ENCODE measurements at regions not wholly inside any gene's neighbourhood (a gene's known extent, or its start where the extent isn't known, plus 50 kb on each side); places are given as distances from the start of the nearest gene placed in this dataset.
"Not testable (repeated sequence)": the region's sequence is repeated elsewhere in the genome, so short reads cannot be mapped to it uniquely, and the experiment has no call there.

- not testable (repeated sequence) for H3K27ac Mint-ChIP-seq, H3K36me3 Mint-ChIP-seq, H3K27me3 Mint-ChIP-seq, H3K9me3 Mint-ChIP-seq, ATAC-seq, H3K4me1 Mint-ChIP-seq, H3K4me3 Mint-ChIP-seq
These were observed 185.9 kb downstream of the TPBG start for GRCh38 chr6:82549480-82549879.

GRCh38 chr6:82551311-82551710 lies 187.7 kb downstream of the TPBG start:
- not testable (repeated sequence) for ATAC-seq, H3K4me3 Mint-ChIP-seq, H3K27me3 Mint-ChIP-seq, H3K36me3 Mint-ChIP-seq, H3K9me3 Mint-ChIP-seq, H3K4me1 Mint-ChIP-seq, H3K27ac Mint-ChIP-seq

- no peak for ATAC-seq
- no peaks in the 10 kb centered on the region for H3K36me3 Mint-ChIP-seq
- no peak overlapping the region for H3K4me3 Mint-ChIP-seq
- H3K4me1 Mint-ChIP-seq, result no peaks in the 10 kb centered on the region
- H3K27ac Mint-ChIP-seq, result no peak overlapping the region
- no peaks in the 10 kb centered on the region for H3K27me3 Mint-ChIP-seq
- peaks cover 5% of the 10 kb centered on the region for H3K9me3 Mint-ChIP-seq
These were observed 188.2 kb downstream of the TPBG start for GRCh38 chr6:82551831-82552230.

- H3K9me3 Mint-ChIP-seq, result peaks cover 5% of the 10 kb centered on the region
- no peak overlapping the region for H3K4me3 Mint-ChIP-seq
- H3K27ac Mint-ChIP-seq, result no peak overlapping the region
- H3K4me1 Mint-ChIP-seq, result no peaks in the 10 kb centered on the region
- no peak for ATAC-seq
- no peaks in the 10 kb centered on the region for H3K27me3 Mint-ChIP-seq
- H3K36me3 Mint-ChIP-seq, result no peaks in the 10 kb centered on the region
These were observed 190.4 kb downstream of the TPBG start for GRCh38 chr6:82553863-82554531.

GRCh38 chr6:82554666-82555065 lies 191.0 kb downstream of the TPBG start:
- no peak overlapping the region for H3K4me3 Mint-ChIP-seq
- H3K4me1 Mint-ChIP-seq, result no peaks in the 10 kb centered on the region
- H3K27ac Mint-ChIP-seq, result no peak overlapping the region
- ATAC-seq, result no peak
- no peaks in the 10 kb centered on the region for H3K27me3 Mint-ChIP-seq
- no peaks in the 10 kb centered on the region for H3K36me3 Mint-ChIP-seq
- peaks cover 5% of the 10 kb centered on the region for H3K9me3 Mint-ChIP-seq

GRCh38 chr6:82555801-82556200 lies 192.2 kb downstream of the TPBG start:
- Mint-ChIP-seq H3K4me1 (no peaks in the 10 kb centered on the region), H3K4me3 (no peak overlapping the region)

GRCh38 chr6:82558531-82558930 lies 194.9 kb downstream of the TPBG start:
- not testable (repeated sequence) for H3K4me3 Mint-ChIP-seq, ATAC-seq, H3K4me1 Mint-ChIP-seq, H3K27ac Mint-ChIP-seq, H3K27me3 Mint-ChIP-seq, H3K9me3 Mint-ChIP-seq, H3K36me3 Mint-ChIP-seq

More at GRCh38 chr6:82555801-82556200, 192.2 kb downstream of the TPBG start:
- H3K36me3 Mint-ChIP-seq, result no peaks in the 10 kb centered on the region
- no peaks in the 10 kb centered on the region for H3K27me3 Mint-ChIP-seq
- no peak for ATAC-seq
- no peaks in the 10 kb centered on the region for H3K9me3 Mint-ChIP-seq
- H3K27ac Mint-ChIP-seq, result no peak overlapping the region

GRCh38 chr6:82567621-82568020 lies 204.0 kb downstream of the TPBG start:
- H3K4me1 Mint-ChIP-seq, result no peaks in the 10 kb centered on the region
- no peaks in the 10 kb centered on the region for H3K27me3 Mint-ChIP-seq
- H3K36me3 Mint-ChIP-seq, result no peaks in the 10 kb centered on the region
- no peak overlapping the region for H3K27ac Mint-ChIP-seq
- no peak overlapping the region for H3K4me3 Mint-ChIP-seq
- ATAC-seq, result no peak
- peaks cover 3% of the 10 kb centered on the region for H3K9me3 Mint-ChIP-seq

GRCh38 chr6:82568290-82568993 lies 204.8 kb downstream of the TPBG start:
- Mint-ChIP-seq H3K27ac (no peak overlapping the region), H3K9me3 (peaks cover 3% of the 10 kb centered on the region)

GRCh38 chr6:82569022-82569421 lies 205.4 kb downstream of the TPBG start:
- H3K27ac Mint-ChIP-seq, result no peak overlapping the region
- H3K27me3 Mint-ChIP-seq, result no peaks in the 10 kb centered on the region
- no peak for ATAC-seq
- H3K36me3 Mint-ChIP-seq, result no peaks in the 10 kb centered on the region
- no peak overlapping the region for H3K4me3 Mint-ChIP-seq
- H3K4me1 Mint-ChIP-seq, result no peaks in the 10 kb centered on the region
- peaks cover 3% of the 10 kb centered on the region for H3K9me3 Mint-ChIP-seq

More at GRCh38 chr6:82568290-82568993, 204.8 kb downstream of the TPBG start:
- Mint-ChIP-seq H3K36me3 (no peaks in the 10 kb centered on the region), H3K4me1 (no peaks in the 10 kb centered on the region), H3K27me3 (no peaks in the 10 kb centered on the region), H3K4me3 (no peak overlapping the region)
- no peak for ATAC-seq

- Mint-ChIP-seq H3K9me3 (peaks cover 3% of the 10 kb centered on the region), H3K36me3 (no peaks in the 10 kb centered on the region), H3K4me1 (no peaks in the 10 kb centered on the region), H3K27ac (no peak overlapping the region), H3K4me3 (no peak overlapping the region), H3K27me3 (no peaks in the 10 kb centered on the region)
- ATAC-seq, result no peak
These were observed 206.5 kb downstream of the TPBG start for GRCh38 chr6:82570083-82570482.

GRCh38 chr6:82571455-82571854 lies 207.8 kb downstream of the TPBG start:
- no peak for ATAC-seq
- H3K36me3 Mint-ChIP-seq, result no peaks in the 10 kb centered on the region
- H3K4me3 Mint-ChIP-seq, result no peak overlapping the region
- H3K27me3 Mint-ChIP-seq, result no peaks in the 10 kb centered on the region
- peaks cover 3% of the 10 kb centered on the region for H3K9me3 Mint-ChIP-seq
- no peaks in the 10 kb centered on the region for H3K4me1 Mint-ChIP-seq
- H3K27ac Mint-ChIP-seq, result no peak overlapping the region

- Mint-ChIP-seq H3K27me3 (no peaks in the 10 kb centered on the region), H3K36me3 (no peaks in the 10 kb centered on the region), H3K9me3 (peaks cover 5% of the 10 kb centered on the region), H3K27ac (no peak overlapping the region), H3K4me3 (no peak overlapping the region), H3K4me1 (no peaks in the 10 kb centered on the region)
- ATAC-seq, result no peak
These were observed 209.8 kb downstream of the TPBG start for GRCh38 chr6:82573254-82573972.

GRCh38 chr6:82576284-82576683 lies 212.7 kb downstream of the TPBG start:
- Mint-ChIP-seq H3K36me3 (no peaks in the 10 kb centered on the region), H3K4me1 (no peaks in the 10 kb centered on the region), H3K27ac (no peak overlapping the region), H3K9me3 (peaks cover 5% of the 10 kb centered on the region), H3K27me3 (no peaks in the 10 kb centered on the region), H3K4me3 (no peak overlapping the region)
- ATAC-seq, result no peak

- Mint-ChIP-seq H3K9me3 (no peaks in the 10 kb centered on the region), H3K27me3 (peaks cover 9% of the 10 kb centered on the region), H3K4me1 (no peaks in the 10 kb centered on the region), H3K27ac (no peak overlapping the region), H3K4me3 (no peak overlapping the region), H3K36me3 (no peaks in the 10 kb centered on the region)
- ATAC-seq, result no peak
These were observed 220.6 kb downstream of the TPBG start for GRCh38 chr6:82584194-82584695.
